ENCODE measurements at regions not wholly inside any gene's neighbourhood (a gene's known extent, or its start where the extent isn't known, plus 50 kb on each side); places are given as distances from the start of the nearest gene placed in this dataset.

GRCh38 chr13:109933476-109933875 lies 147.1 kb upstream of the IRS2 start:
- DNase-seq: no peak

GRCh38 chr13:109924376-109924775 lies 138.0 kb upstream of the IRS2 start:
- no peak for DNase-seq

GRCh38 chr13:109922518-109922917 lies 136.1 kb upstream of the IRS2 start:
- no peak for DNase-seq

GRCh38 chr13:109919715-109920375 lies 133.5 kb upstream of the IRS2 start:
- DNase-seq: no peak

- no peak for DNase-seq
Measured at GRCh38 chr13:109918179-109918711, 131.9 kb upstream of the IRS2 start.

- no peak for DNase-seq
Measured at GRCh38 chr13:109917422-109917821, 131.0 kb upstream of the IRS2 start.

- DNase-seq: no peak
Measured at GRCh38 chr13:109913936-109914510, 127.6 kb upstream of the IRS2 start.

- DNase-seq: no peak
Measured at GRCh38 chr13:109913186-109913585, 126.8 kb upstream of the IRS2 start.

GRCh38 chr13:109910194-109910593 lies 123.8 kb upstream of the IRS2 start:
- no peak for DNase-seq

GRCh38 chr13:109906976-109907375 lies 120.6 kb upstream of the IRS2 start:
- no peak for DNase-seq

GRCh38 chr13:109904218-109904617 lies 117.8 kb upstream of the IRS2 start:
- no peak for DNase-seq

- no peak for DNase-seq
Measured at GRCh38 chr13:109900741-109901140, 114.4 kb upstream of the IRS2 start.

GRCh38 chr13:109900320-109900719 lies 113.9 kb upstream of the IRS2 start:
- DNase-seq: no peak

GRCh38 chr13:109899748-109900147 lies 113.4 kb upstream of the IRS2 start:
- DNase-seq: no peak

- no peak for DNase-seq
Measured at GRCh38 chr13:109899316-109899715, 112.9 kb upstream of the IRS2 start.

- DNase-seq: no peak
Measured at GRCh38 chr13:109897988-109898624, 111.7 kb upstream of the IRS2 start.

GRCh38 chr13:109892101-109892500 lies 105.7 kb upstream of the IRS2 start:
- DNase-seq: no peak

GRCh38 chr13:109885235-109885634 lies 98.9 kb upstream of the IRS2 start:
- DNase-seq: no peak

- DNase-seq: no peak
Measured at GRCh38 chr13:109884462-109884861, 98.1 kb upstream of the IRS2 start.

GRCh38 chr13:109883181-109884180 lies 97.1 kb upstream of the IRS2 start:
- DNase-seq: no peak

- no peak for DNase-seq
Measured at GRCh38 chr13:109881961-109882558, 95.7 kb upstream of the IRS2 start.

- DNase-seq: no peak
Measured at GRCh38 chr13:109881347-109881725, 95.0 kb upstream of the IRS2 start.
